ENCODE measurements at regions not wholly inside any gene's neighbourhood (a gene's known extent, or its start where the extent isn't known, plus 50 kb on each side); places are given as distances from the start of the nearest gene placed in this dataset.

- Histone ChIP-seq H3K27ac (replicated peaks in 1 of 4) (no peak overlapping the region), H3K4me3 (no peak overlapping the region), H3K9me3 (peaks cover 0 to 21% (median 16%) of the 10 kb centered on the region in 4 donors), H3K36me3 (no peaks in the 10 kb centered on the region), H3K4me1 (peaks cover 0 to 11% (median 5%) of the 10 kb centered on the region in 4 donors), H3K27me3 (peaks cover 0 to under 1% (median 0%) of the 10 kb centered on the region in 4 donors)
- 70% methylated on average over 20 of the region's 26 CpGs for WGBS
- no peak for DNase-seq (ENCODE audit: extremely low spot score)
- intact Hi-C loops (cut with DNase I) = no loop called here
- TF ChIP-seq, protein P1, sequence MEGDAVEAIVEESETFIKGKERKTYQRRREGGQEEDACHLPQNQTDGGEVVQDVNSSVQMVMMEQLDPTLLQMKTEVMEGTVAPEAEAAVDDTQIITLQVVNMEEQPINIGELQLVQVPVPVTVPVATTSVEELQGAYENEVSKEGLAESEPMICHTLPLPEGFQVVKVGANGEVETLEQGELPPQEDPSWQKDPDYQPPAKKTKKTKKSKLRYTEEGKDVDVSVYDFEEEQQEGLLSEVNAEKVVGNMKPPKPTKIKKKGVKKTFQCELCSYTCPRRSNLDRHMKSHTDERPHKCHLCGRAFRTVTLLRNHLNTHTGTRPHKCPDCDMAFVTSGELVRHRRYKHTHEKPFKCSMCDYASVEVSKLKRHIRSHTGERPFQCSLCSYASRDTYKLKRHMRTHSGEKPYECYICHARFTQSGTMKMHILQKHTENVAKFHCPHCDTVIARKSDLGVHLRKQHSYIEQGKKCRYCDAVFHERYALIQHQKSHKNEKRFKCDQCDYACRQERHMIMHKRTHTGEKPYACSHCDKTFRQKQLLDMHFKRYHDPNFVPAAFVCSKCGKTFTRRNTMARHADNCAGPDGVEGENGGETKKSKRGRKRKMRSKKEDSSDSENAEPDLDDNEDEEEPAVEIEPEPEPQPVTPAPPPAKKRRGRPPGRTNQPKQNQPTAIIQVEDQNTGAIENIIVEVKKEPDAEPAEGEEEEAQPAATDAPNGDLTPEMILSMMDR (IDR thresholded peaks at IDR 0.05) = no peak
- TF ChIP-seq POLR2A (IDR thresholded peaks at IDR 0.05; ENCODE audit: low read depth) = no peak
- TF ChIP-seq EP300 (IDR thresholded peaks at IDR 0.05) = no peak
- no peak for TF ChIP-seq POLR2AphosphoS5 (IDR thresholded peaks at IDR 0.05)
Measured at GRCh38 chr2:238554468-238555315, 128.0 kb downstream of the ASB1 start.

DNA sequence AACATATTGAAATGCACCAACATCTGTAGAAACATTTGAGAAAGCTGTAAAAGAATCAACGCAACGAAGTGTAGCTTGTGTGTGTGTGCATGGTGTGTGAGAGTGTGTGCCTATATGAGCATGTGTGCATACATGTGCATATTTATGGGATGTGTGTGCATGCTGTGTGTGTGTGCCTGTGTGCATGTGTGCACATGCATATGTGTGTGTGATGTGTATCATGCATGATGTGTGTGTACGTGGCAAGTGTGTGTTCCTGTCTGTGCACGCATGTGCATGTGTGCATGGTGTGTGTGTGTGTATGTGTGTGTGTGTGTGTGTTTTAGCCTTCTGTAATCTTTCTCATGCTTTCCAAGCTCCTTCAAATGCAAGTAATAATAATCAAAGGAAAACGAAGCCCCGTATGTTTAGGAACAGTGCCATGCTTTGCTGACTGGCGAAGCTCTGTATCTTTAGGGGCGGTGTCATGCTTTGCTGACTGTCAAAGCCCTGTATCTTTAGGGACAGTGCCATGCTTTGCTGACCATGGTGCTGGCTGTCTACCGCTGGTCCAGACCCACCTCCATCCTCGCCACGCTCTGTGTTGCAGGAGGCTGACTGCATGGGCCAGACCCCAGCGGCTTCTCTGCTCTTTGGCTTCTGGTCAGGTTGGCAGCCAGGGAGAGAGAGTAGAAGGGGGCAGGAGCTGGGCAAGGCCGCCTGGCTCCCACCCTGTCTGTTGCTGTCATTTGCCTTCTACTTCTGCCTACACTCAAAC, 129.2 kb downstream of the ASB1 start:
- Histone ChIP-seq H3K4me1 (peaks cover 0 to 11% (median 5%) of the 10 kb centered on the region in 4 donors), H3K4me3 (no peak overlapping the region), H3K27me3 (no peaks in the 10 kb centered on the region), H3K36me3 (no peaks in the 10 kb centered on the region), H3K9me3 (peaks cover 0 to 21% (median 16%) of the 10 kb centered on the region in 4 donors), H3K27ac (replicated peaks in 1 of 4) (no peak overlapping the region)
- no peak for DNase-seq (ENCODE audit: extremely low spot score)
- intact Hi-C loops (cut with DNase I) = no loop called here
- no peak for TF ChIP-seq EP300 (IDR thresholded peaks at IDR 0.05)
- no peak for TF ChIP-seq POLR2AphosphoS5 (IDR thresholded peaks at IDR 0.05)
- TF ChIP-seq, protein P1 (IDR thresholded peaks at IDR 0.05) = no peak
- no peak for TF ChIP-seq POLR2A (IDR thresholded peaks at IDR 0.05; ENCODE audit: low read depth)
- WGBS = 90% methylated on average over 9 of the region's 13 CpGs

DNA sequence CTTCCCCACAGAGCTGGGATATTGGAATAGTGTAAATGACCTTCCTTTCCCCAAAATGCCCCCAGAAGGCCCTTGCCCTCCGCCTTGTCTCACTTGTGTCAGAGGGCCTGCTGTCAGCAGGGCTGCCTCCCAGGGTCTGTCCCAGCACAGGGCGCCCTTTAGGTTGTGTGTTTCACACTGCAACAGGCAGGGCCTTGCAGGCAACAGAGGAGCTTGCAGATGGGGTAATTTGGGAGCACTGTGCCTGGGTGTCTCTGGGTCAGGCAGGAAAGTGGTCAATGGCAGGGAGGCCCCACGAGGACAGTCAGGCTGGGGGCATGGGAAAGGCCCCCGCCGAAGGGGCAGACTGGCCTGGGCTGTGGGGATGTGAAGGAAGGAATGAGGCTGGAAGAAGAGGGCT, 130.7 kb downstream of the ASB1 start:
- intact Hi-C loops (cut with DNase I) = no loop called here
- peaks cover 0 to 11% (median 5%) of the 10 kb centered on the region in 4 donors for H3K4me1 ChIP-seq
- no peak overlapping the region for H3K4me3 ChIP-seq
- TF ChIP-seq, protein P1 (IDR thresholded peaks at IDR 0.05) = no peak
- TF ChIP-seq POLR2AphosphoS5 (IDR thresholded peaks at IDR 0.05) (no peak), POLR2A (IDR thresholded peaks at IDR 0.05; ENCODE audit: low read depth) (no peak), EP300 (IDR thresholded peaks at IDR 0.05) (no peak)
- no peaks in the 10 kb centered on the region for H3K36me3 ChIP-seq
- DNase-seq (ENCODE audit: extremely low spot score) = no peak
- WGBS = 95% methylated on average over 5 of the region's 5 CpGs
- no peaks in the 10 kb centered on the region for H3K27me3 ChIP-seq
- no peak overlapping the region for H3K27ac ChIP-seq (replicated peaks in 1 of 4)
- peaks cover 0 to 17% (median 14%) of the 10 kb centered on the region in 4 donors for H3K9me3 ChIP-seq

DNA sequence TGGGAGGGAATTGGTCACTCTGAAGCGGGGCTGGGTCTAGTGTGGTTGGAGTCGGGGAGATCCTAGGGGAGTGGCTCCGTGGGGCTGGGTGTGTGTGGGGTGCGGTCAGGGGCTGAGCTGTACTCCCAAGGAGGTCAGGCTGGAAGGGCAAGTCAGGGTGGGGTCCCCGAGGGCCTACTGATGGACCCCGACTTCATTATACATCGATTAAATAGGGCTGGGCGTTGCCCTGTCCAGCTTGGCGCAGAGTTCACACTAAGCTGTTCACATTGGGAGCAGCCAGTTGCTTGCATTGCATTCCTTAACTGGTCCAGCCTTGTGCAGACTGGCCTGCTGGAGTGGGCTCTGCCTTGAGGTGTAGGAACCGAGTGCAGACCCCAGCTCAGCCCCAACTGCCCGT, 131.2 kb downstream of the ASB1 start:
- intact Hi-C loops (cut with DNase I) = no loop called here
- 100% methylated on average over 4 of the region's 11 CpGs for WGBS

More for the DNA sequence above, 131.2 kb downstream of the ASB1 start:
- Histone ChIP-seq H3K4me3 (no peak overlapping the region), H3K27ac (replicated peaks in 1 of 4) (no peak overlapping the region), H3K9me3 (peaks cover 0 to 12% (median 9%) of the 10 kb centered on the region in 4 donors), H3K4me1 (peaks cover 0 to 11% (median 5%) of the 10 kb centered on the region in 4 donors), H3K27me3 (no peaks in the 10 kb centered on the region), H3K36me3 (no peaks in the 10 kb centered on the region)
- DNase-seq (ENCODE audit: extremely low spot score) = no peak
- no peak for TF ChIP-seq POLR2AphosphoS5 (IDR thresholded peaks at IDR 0.05)

Data from esophagus muscularis mucosa (tissue), 4 donors.